NCI-H345 (cell line): ENCODE measurements at regions not wholly inside any gene's neighbourhood (a gene's known extent, or its start where the extent isn't known, plus 50 kb on each side); places are given as distances from the start of the nearest gene placed in this dataset.

Experiments
- DNase-seq: peaks from one replicate; lab custom pipeline; 2025; lab: John Stamatoyannopoulos, UW

DNA sequence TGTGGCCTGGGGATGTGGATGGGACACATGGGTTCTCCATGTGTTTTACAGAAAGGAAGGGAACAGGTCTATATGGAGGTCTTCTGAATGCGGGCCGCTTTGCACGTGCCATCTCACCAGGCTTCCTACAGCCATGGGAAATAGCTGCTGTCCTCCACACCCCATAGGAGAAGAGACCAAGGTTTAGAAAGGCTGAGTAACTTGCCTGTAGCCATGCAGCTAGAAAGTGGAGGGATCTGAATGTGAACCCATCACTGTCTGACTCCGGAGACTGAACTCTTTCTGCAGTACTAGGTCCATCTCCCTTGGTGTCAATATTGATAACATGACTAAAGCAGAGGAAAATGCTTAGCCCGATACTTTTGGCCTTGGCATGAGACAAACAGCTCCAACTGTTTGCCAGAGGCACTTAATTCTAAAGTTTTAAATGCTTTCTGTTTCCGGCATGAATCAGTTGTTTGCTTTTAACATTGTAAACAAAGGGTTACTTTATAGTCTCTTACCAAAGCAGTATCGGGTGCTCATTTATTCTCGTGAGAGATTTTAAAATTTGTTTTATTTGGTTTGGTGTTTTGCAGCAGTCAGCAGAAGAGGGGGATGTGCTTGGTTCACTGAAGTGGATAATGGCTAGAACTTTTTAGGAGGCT, 64.8 kb upstream of the LOXL4 start:
- DNase-seq: peak; percentile 6

DNA sequence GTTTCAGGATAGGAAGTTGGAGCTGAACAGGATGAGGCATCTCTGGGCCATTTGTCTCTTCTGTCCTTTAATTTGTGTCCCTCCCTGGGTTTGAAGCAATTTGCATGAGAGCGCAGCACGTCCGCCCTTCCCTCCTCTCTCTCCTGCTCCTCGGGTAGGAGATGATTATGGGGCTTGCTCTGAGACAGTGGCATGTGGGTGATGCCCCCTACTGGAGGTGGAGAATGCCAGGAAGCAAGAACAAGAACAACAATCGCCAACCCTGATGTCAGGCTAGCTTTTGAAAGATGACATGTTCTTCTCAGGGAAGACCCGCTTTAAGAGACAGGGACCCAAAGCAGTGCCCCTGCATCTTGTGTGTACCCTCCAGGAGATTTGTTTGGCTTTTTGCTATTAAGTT, 63.9 kb upstream of the LOXL4 start:
- no peak for DNase-seq

DNA sequence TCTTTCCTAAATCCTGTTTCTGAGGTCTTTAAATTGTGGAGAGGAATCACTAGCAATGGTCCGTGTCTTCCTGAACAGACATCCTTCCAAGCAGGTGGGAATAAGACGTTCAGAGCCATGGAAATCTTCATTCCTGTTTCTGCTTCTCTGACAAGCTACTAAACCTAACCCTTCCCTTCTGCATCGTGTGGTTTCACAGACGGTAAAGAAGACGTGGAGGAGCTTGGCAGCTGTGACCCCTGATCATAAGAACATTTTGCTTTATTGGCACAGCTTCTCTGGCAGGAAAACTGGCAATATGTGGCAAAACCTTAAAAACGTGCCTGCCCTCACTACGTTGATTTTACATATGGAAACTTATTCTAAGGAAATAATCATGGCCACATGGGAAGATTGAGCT, 63.0 kb upstream of the LOXL4 start:
- no peak for DNase-seq

DNA sequence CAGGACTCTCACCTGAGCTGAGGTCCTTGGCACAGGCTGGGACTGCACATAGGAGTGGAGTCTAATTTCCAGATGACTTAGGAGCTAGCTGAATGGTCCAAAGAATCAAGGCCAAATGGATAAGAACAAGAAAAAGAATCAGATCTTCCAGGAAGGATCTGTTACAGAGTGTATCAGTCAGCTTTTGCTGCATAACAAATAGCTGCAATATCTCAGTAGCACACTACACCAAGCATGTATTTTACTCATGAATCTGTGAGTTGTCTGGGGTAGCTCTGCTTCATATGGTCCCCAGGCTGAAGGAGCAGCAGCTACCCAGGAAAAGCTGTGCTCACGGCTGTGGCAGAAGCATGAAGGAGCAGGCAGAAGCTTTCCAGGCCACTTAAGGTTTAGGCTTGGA, 60.6 kb upstream of the LOXL4 start:
- DNase-seq: no peak

DNA sequence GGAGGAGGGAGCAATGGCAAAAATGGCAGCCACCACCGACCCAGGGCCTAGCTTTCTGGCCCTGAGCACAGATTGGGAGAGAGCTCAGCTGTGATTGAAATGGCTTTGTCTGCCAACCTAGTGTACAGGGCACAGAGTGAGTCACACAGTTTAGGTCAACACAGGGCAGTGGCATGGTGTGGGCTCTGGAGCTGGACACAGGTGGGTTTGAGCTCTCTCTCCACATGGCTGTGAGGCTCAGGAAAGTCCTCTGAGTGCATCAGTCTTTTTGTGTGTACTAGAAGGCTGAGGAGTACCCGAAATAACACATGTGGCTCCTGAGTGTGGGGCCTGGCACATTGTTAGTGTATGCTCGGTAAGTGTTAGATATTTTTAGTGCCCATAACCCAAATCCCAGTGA, 60.2 kb upstream of the LOXL4 start:
- no peak for DNase-seq

DNA sequence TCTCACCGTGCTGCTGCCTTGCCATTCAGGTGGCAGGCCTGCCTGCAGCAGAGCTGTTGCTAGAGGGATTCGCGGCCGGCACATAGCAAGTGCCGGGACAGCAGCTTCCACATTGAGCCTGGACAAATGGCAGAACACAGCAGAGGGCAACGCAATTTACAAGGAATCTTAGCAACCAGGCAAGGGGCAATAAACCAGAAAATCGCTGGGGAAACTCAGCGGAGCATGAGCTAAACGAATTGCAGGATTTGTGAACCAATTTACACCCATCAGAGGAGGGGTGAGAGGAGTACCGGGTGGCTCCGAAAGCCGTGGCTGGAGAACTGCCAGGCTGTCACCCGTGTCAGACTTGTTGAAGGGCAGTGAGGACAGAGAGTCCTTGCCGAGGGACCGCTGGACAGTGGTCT, 58.6 kb upstream of the LOXL4 start:
- DNase-seq: peak; percentile 46

DNA sequence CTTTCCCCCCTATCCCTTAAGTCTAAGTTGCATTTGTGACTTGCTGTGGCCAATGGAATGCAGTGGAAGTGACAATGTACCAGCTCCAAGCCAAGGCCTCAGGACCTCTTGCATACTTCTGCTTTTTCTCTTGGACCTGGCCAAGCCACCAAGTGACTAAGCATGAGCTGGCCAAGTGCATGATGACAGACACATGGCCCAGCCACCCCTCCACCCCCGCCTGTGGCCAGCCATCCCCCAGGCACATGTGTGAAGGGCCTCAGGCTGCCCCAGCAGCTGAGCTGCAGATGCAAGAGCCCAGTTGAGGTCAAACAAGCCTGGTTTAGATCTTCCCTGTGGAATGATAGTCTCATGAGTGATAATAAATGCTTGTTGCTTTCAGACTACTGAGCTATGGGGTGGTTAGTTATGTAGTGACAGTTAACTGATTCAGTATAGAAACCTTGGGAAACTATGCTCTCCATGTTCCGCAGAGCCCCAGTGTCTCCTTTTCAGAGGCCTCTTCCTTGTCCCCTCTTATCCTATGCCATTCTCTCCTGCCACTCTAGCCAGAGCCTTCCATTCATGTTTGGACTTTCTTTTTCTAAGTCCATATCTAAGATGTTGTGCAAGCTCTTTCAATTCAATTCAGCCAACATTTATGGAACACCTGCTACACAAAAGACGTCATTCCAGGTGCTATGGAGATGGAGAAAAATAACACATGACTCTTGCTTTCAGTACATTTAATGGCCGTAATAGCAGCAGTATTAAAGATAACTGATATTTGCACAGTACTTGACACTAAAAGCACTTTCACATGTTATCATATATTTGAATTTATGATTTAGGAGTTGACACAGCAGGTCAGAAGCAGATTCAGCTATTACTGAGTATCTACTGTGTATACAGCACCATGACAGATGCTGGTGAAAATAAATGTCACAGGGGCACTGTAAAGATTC, 55.5 kb upstream of the LOXL4 start:
- DNase-seq: no peak

DNA sequence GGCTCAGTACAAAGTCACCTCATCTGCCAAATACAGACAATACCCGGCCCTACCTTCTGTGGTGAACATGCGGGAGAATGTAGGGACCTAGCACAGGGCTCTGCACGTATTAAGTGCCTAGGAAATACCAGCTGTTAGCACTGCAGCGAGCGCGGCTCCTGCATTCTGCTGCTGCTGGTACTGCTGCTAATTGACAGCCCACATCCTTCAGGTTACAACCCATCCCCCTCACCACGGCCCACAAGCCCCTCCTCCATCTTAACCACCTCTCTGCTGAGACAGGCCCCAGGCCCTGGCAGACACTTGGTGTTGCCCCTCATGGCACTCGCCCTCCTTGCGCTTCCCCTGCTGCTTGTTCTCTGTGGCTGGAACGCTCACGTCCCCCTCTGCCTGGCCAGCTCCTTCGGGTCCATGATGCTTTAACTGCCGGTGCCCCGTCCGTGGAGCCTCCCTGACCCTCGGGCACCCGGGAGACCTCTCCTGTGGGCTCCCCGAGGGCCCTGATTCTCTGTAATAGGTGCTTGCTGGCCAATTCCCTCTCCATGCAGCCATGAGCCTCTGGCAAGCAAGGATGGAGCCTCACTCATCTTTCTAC, 53.3 kb upstream of the LOXL4 start:
- no peak for DNase-seq

DNA sequence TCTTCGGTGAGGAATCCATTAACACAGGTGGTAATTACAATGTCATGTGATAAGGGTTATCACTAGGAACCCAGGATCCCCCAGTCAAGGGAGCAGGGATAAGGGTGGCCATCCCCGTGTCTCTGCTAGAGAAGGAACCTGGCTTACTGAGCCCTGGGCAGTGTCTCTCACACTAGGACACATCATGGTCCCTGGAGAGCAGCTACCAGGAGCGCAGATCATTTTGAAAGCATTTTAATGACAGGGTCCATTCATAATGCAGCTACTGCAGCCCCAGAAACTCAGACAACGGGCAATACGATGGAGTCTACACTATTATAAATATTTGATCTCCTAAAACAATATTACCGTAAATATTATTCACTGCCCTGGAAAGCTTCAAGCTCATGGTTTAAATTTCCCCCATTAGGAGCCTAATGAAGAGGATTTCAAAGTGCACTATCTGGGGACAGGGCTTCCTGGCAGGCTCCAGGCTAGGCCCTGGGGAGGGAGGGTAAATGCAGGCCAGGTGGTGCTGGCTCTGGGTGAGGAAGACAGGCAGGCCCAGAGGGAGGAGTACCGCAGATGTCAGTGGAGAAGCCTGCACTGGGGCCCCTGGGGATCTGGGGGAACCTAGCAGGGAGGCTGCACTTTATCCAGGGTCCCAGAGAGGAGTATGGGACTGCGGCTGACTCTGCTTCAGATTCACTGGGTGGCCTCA, 52.6 kb upstream of the LOXL4 start:
- no peak for DNase-seq

DNA sequence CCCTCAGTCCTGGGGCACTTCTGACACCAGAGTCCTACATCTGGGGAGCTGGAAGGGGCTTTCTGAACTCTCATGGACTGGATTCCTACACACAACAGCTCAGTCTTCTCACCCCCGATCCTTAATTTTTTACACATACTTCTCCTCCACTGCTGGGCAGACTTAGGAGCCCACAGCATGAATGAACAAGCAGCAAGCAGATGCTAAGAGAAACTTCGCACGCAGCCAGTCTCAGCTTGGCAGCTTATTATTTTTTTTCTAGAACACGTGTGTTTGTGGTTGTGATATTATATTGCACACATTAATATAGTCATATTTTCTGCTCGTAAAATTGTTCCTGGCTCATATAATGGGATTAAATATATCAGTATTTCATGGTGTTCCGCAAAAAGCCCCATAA, 50.9 kb upstream of the LOXL4 start:
- DNase-seq: no peak
